Erythroblast (primary cell): ENCODE measurements at regions not wholly inside any gene's neighbourhood (a gene's known extent, or its start where the extent isn't known, plus 50 kb on each side); places are given as distances from the start of the nearest gene placed in this dataset.
A peak's percentile ranks its signal among the peaks of the same experiment; 100 is the strongest.

Source experiments
- DNase-seq, 2 experiments: peaks; one replicate each; lab custom pipeline; 2025; lab: John Stamatoyannopoulos, UW
- GATA1 ChIP-seq: IDR thresholded peaks from 2 replicates; pipeline ENCODE4 v1.6.1; 2011; ENCODE audit warnings: low read depth, mild to moderate bottlenecking, control low read depth, low read length, moderate library complexity
- POLR2A ChIP-seq: IDR thresholded peaks from 2 replicates; pipeline ENCODE4 v1.6.1; 2011; ENCODE audit warnings: mild to moderate bottlenecking, low read length

DNA sequence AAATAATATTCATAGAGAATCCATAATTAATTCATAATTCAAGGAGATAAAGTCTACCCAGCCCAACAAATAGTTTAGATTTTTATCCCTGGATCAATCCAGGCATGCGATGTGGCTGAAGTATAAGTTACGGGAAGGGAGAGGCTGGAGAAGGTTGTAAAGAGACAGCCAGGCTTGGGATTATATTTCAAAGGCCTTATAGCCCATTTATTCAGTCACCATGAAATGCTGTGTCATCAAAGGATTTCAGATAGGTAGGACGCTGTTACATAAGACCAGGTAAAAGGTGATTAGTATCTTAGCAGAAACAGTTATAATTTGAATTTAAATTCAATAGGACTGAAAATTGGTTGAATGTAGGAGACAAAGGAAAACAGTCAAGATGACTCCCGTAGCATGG lies 73.0 kb upstream of the NFKB1 start:
- no peak for DNase-seq
- TF ChIP-seq POLR2A (no peak), GATA1 (no peak)

DNA sequence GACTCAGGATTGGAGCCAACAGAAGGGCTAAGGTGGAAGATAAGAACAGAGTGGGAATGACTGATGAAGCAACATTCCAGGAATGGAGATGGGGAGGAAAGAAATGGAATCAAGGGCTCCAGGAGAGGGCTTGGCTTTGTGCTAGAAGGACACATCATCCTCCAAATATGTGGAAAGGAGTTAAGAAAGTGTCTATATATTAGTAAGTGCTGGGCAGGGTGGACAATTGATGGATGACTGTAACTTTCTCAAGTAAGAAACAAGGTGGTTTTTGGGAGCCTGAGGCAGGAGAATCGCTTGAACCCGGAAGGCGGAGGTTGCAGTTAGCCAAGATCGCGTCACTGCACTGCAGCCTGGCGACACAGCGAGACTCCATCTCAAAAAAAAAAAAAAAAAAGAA lies 71.6 kb upstream of the NFKB1 start:
- DNase-seq, result no peak
- TF ChIP-seq POLR2A (no peak), GATA1 (no peak)

DNA sequence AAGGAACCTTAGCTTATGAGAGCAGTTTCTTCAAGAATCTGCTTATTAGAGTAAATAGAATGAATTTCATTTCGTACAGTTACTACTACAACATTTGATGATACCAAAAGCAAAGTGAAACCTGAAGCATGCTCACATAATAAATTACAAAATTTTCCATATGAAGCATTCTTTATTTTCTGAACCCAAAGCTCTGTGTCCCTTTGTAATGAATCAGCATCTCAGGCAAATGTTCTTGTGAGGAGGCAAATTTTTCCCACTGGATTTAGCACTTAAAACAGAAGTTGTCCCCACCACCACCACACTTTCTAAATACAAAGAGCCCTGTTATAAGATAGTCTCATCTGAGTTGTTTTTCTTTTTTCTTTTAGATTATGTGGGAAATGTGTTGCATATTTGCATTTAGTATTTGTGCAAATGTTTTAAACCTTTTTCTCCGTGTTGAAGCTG lies 70.7 kb upstream of the NFKB1 start:
- no peak for TF ChIP-seq GATA1
- no peak for TF ChIP-seq POLR2A
- peak; percentile 34 to 58 for DNase-seq

GRCh38 chr4:102431608-102431961 lies 69.6 kb upstream of the NFKB1 start:
- DNase-seq, result no peak
- TF ChIP-seq POLR2A (no peak), GATA1 (no peak)

GRCh38 chr4:102437111-102437510 lies 64.0 kb upstream of the NFKB1 start:
- TF ChIP-seq GATA1 (no peak), POLR2A (no peak)
- DNase-seq, result no peak

GRCh38 chr4:102438396-102439235 lies 62.5 kb upstream of the NFKB1 start:
- TF ChIP-seq GATA1 (no peak), POLR2A (no peak)
- peak in 1 of 2 experiments; percentile 11 for DNase-seq

GRCh38 chr4:102439236-102439614 lies 61.9 kb upstream of the NFKB1 start:
- TF ChIP-seq GATA1, result no peak
- TF ChIP-seq POLR2A, result no peak
- DNase-seq, result peak in 1 of 2 experiments; percentile 14

- no peak for TF ChIP-seq GATA1
- TF ChIP-seq POLR2A, result no peak
- peak in 1 of 2 experiments; percentile 17 for DNase-seq
Measured at GRCh38 chr4:102439812-102440211, 61.3 kb upstream of the NFKB1 start.

DNA sequence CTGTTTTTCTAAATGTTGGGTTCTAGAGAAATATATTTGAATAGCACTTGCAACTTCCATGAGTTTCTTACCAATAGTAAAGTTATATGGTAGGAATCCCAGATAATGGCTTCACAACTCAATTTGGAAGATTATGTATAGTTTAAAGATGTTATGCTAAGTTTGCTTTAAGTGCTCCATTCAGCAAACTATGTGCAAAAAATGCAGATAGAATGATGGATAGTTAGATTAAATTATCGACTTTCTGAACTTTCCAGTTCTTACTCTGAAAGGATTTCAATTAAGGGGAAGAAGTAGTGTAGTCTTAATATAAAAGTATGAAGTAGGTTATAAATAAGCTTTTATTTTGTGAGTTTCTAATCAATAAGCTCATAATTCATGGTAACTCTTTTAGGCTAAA lies 60.7 kb upstream of the NFKB1 start:
- no peak for TF ChIP-seq POLR2A
- TF ChIP-seq GATA1, result no peak
- no peak for DNase-seq

GRCh38 chr4:102441978-102442911 lies 58.9 kb upstream of the NFKB1 start:
- TF ChIP-seq POLR2A, result no peak
- no peak for TF ChIP-seq GATA1

GRCh38 chr4:102444752-102445151 lies 56.4 kb upstream of the NFKB1 start:
- TF ChIP-seq POLR2A (peak; percentile 41), GATA1 (no peak)
- peak; percentile 53 to 87 for DNase-seq

More at GRCh38 chr4:102441978-102442911, 58.9 kb upstream of the NFKB1 start:
- DNase-seq, result no peak

- TF ChIP-seq POLR2A (no peak), GATA1 (no peak)
Measured at GRCh38 chr4:102445213-102445612, 55.9 kb upstream of the NFKB1 start.

GRCh38 chr4:102447413-102447812 lies 53.7 kb upstream of the NFKB1 start:
- no peak for DNase-seq
- no peak for TF ChIP-seq POLR2A
- TF ChIP-seq GATA1, result no peak

More at GRCh38 chr4:102445213-102445612, 55.9 kb upstream of the NFKB1 start:
- peak in 1 of 2 experiments; percentile 43 for DNase-seq
